ENCODE measurements at regions not wholly inside any gene's neighbourhood (a gene's known extent, or its start where the extent isn't known, plus 50 kb on each side); places are given as distances from the start of the nearest gene placed in this dataset.

GRCh38 chr11:70001246-70001645 is 76.9 kb upstream of the ANO1 start:
- no peaks in the 10 kb centered on the region for H3K4me1 ChIP-seq (ENCODE audit: control insufficient read depth, insufficient read depth, low read length)
- H3K9me3 Mint-ChIP-seq = no peaks in the 10 kb centered on the region

GRCh38 chr11:70002433-70002832 is 75.7 kb upstream of the ANO1 start:
- no peaks in the 10 kb centered on the region for H3K9me3 Mint-ChIP-seq
- Histone ChIP-seq H3K27me3 (ENCODE audit: control insufficient read depth, insufficient read depth, low read length, poor library complexity, severe bottlenecking) (no peaks in the 10 kb centered on the region), H3K4me1 (ENCODE audit: control insufficient read depth, insufficient read depth, low read length) (no peaks in the 10 kb centered on the region), H3K36me3 (ENCODE audit: control insufficient read depth, insufficient read depth, low read length) (no peaks in the 10 kb centered on the region), H3K27ac (ENCODE audit: low read depth, low read length) (no peak overlapping the region), H3K9ac (ENCODE audit: extremely low read depth, low read length, poor library complexity, severe bottlenecking) (no peak overlapping the region), H3K4me3 (ENCODE audit: low read length) (no peak overlapping the region), H3K9me3 (ENCODE audit: control insufficient read depth, low read length) (no peaks in the 10 kb centered on the region)
- 97 to 100% methylated on average over 2 to 7 of the region's 8 CpGs for WGBS, 2 experiments (ENCODE audit: insufficient coverage in 1 of 2, insufficient read length in 1 of 2)
- H3K36me3 Mint-ChIP-seq (ENCODE audit: low read depth) = no peaks in the 10 kb centered on the region
- no peak for TF ChIP-seq CTCF (conservative IDR thresholded peaks at IDR 0.05)
- DNase-seq = no peak
- no peak overlapping the region for H3K4me3 Mint-ChIP-seq
- H3K4me1 Mint-ChIP-seq = no peaks in the 10 kb centered on the region
- H3K27me3 Mint-ChIP-seq (ENCODE audit: insufficient read depth) = peaks cover 41% of the 10 kb centered on the region
- no peak overlapping the region for H3K27ac Mint-ChIP-seq

More at GRCh38 chr11:70001246-70001645, 76.9 kb upstream of the ANO1 start:
- no peak for TF ChIP-seq CTCF (conservative IDR thresholded peaks at IDR 0.05)
- Histone ChIP-seq H3K4me3 (ENCODE audit: low read length) (no peak overlapping the region), H3K9me3 (ENCODE audit: control insufficient read depth, low read length) (no peaks in the 10 kb centered on the region), H3K27me3 (ENCODE audit: control insufficient read depth, insufficient read depth, low read length, poor library complexity, severe bottlenecking) (no peaks in the 10 kb centered on the region), H3K27ac (ENCODE audit: low read depth, low read length) (no peak overlapping the region), H3K36me3 (ENCODE audit: control insufficient read depth, insufficient read depth, low read length) (no peaks in the 10 kb centered on the region), H3K9ac (ENCODE audit: extremely low read depth, low read length, poor library complexity, severe bottlenecking) (no peak overlapping the region)
- Mint-ChIP-seq H3K36me3 (ENCODE audit: low read depth) (no peaks in the 10 kb centered on the region), H3K27ac (no peak overlapping the region), H3K27me3 (ENCODE audit: insufficient read depth) (peaks cover 43% of the 10 kb centered on the region), H3K4me3 (no peak overlapping the region), H3K4me1 (peaks cover 1% of the 10 kb centered on the region)
- DNase-seq = no peak
- WGBS, 2 experiments (ENCODE audit: insufficient coverage in 1 of 2, insufficient read length in 1 of 2) = 93 to 97% methylated on average over 6 of the region's 6 CpGs

- Histone ChIP-seq H3K4me3 (ENCODE audit: low read length) (no peak overlapping the region), H3K27ac (ENCODE audit: low read depth, low read length) (no peak overlapping the region), H3K36me3 (ENCODE audit: control insufficient read depth, insufficient read depth, low read length) (no peaks in the 10 kb centered on the region), H3K4me1 (ENCODE audit: control insufficient read depth, insufficient read depth, low read length) (no peaks in the 10 kb centered on the region), H3K27me3 (ENCODE audit: control insufficient read depth, insufficient read depth, low read length, poor library complexity, severe bottlenecking) (no peaks in the 10 kb centered on the region), H3K9ac (ENCODE audit: extremely low read depth, low read length, poor library complexity, severe bottlenecking) (no peak overlapping the region), H3K9me3 (ENCODE audit: control insufficient read depth, low read length) (no peaks in the 10 kb centered on the region)
- no peak for DNase-seq
- 87 to 94% methylated on average over 5 of the region's 6 CpGs for WGBS, 2 experiments (ENCODE audit: insufficient coverage in 1 of 2, insufficient read length in 1 of 2)
- H3K4me1 Mint-ChIP-seq = no peaks in the 10 kb centered on the region
- H3K27me3 Mint-ChIP-seq (ENCODE audit: insufficient read depth) = peaks cover 36% of the 10 kb centered on the region
- H3K4me3 Mint-ChIP-seq = no peak overlapping the region
- no peaks in the 10 kb centered on the region for H3K9me3 Mint-ChIP-seq
- no peak overlapping the region for H3K27ac Mint-ChIP-seq
- H3K36me3 Mint-ChIP-seq (ENCODE audit: low read depth) = no peaks in the 10 kb centered on the region
- no peak for TF ChIP-seq CTCF (conservative IDR thresholded peaks at IDR 0.05)
Measured at GRCh38 chr11:70005107-70005818, 72.9 kb upstream of the ANO1 start.

All from endodermal cell (in vitro differentiated cells).